ES-I3 (cell line): ENCODE measurements at regions not wholly inside any gene's neighbourhood (a gene's known extent, or its start where the extent isn't known, plus 50 kb on each side); places are given as distances from the start of the nearest gene placed in this dataset.
"Not testable (repeated sequence)": the region's sequence is repeated elsewhere in the genome, so short reads cannot be mapped to it uniquely, and the experiment has no call there.

ENCODE experiments used
- H3K36me3 ChIP-seq: 2 replicates; pipeline ENCODE4 v1.6.1; 2013; ENCODE audit warnings: mild to moderate bottlenecking, low read length, control low read depth, moderate library complexity; ENCODE audit not compliant: insufficient read depth
- H3K4me1 ChIP-seq: 2 replicates; pipeline ENCODE4 v1.6.1; 2013; ENCODE audit warnings: mild to moderate bottlenecking, control low read depth, low read length; ENCODE audit not compliant: insufficient read depth
- H3K9ac ChIP-seq: 2 replicates; pipeline ENCODE4 v1.6.1; 2013; ENCODE audit warnings: low read depth, mild to moderate bottlenecking, low read length, moderate library complexity
- H3K9me3 ChIP-seq: 2 replicates; pipeline ENCODE4 v1.6.1; 2013; ENCODE audit warnings: mild to moderate bottlenecking, low read length, moderate library complexity; ENCODE audit not compliant: control insufficient read depth, insufficient read depth

- Histone ChIP-seq H3K4me1 (no peaks in the 10 kb centered on the region), H3K9me3 (no peaks in the 10 kb centered on the region), H3K9ac (no peak overlapping the region), H3K36me3 (no peaks in the 10 kb centered on the region)
Observed at GRCh38 chr16:35197656-35198055, 1738.2 kb downstream of the TP53TG3F start.

GRCh38 chr16:35198223-35199199 lies 1739.1 kb downstream of the TP53TG3F start:
- Histone ChIP-seq H3K9me3 (no peaks in the 10 kb centered on the region), H3K36me3 (no peaks in the 10 kb centered on the region), H3K4me1 (no peaks in the 10 kb centered on the region), H3K9ac (no peak overlapping the region)

- no peak overlapping the region for H3K9ac ChIP-seq
- H3K36me3 ChIP-seq, result no peaks in the 10 kb centered on the region
- H3K9me3 ChIP-seq, result no peaks in the 10 kb centered on the region
- no peaks in the 10 kb centered on the region for H3K4me1 ChIP-seq
Observed at GRCh38 chr16:35200662-35201061, 1741.2 kb downstream of the TP53TG3F start.

GRCh38 chr16:35201151-35201550 lies 1741.7 kb downstream of the TP53TG3F start:
- Histone ChIP-seq H3K36me3 (no peaks in the 10 kb centered on the region), H3K9me3 (no peaks in the 10 kb centered on the region), H3K9ac (no peak overlapping the region), H3K4me1 (no peaks in the 10 kb centered on the region)

GRCh38 chr16:35203636-35204035 lies 1744.2 kb downstream of the TP53TG3F start:
- Histone ChIP-seq H3K9ac (no peak overlapping the region), H3K4me1 (no peaks in the 10 kb centered on the region), H3K9me3 (no peaks in the 10 kb centered on the region), H3K36me3 (no peaks in the 10 kb centered on the region)

GRCh38 chr16:35207059-35207999 lies 1747.9 kb downstream of the TP53TG3F start:
- no peaks in the 10 kb centered on the region for H3K9me3 ChIP-seq
- H3K9ac ChIP-seq, result peak overlapping the region; percentile 42; the same call in 1 of the 2 replicates
- no peaks in the 10 kb centered on the region for H3K36me3 ChIP-seq
- no peaks in the 10 kb centered on the region; the same call in 1 of the 2 replicates for H3K4me1 ChIP-seq

- Histone ChIP-seq H3K9me3 (no peaks in the 10 kb centered on the region), H3K36me3 (no peaks in the 10 kb centered on the region), H3K4me1 (no peaks in the 10 kb centered on the region; the same call in 1 of the 2 replicates), H3K9ac (peak overlapping the region; percentile 42; the same call in 1 of the 2 replicates)
Observed at GRCh38 chr16:35208001-35208935, 1748.9 kb downstream of the TP53TG3F start.

- H3K9me3 ChIP-seq, result no peaks in the 10 kb centered on the region
- H3K36me3 ChIP-seq, result no peaks in the 10 kb centered on the region
- no peaks in the 10 kb centered on the region; the same call in 1 of the 2 replicates for H3K4me1 ChIP-seq
- H3K9ac ChIP-seq, result no peak overlapping the region
Observed at GRCh38 chr16:35210681-35211433, 1751.4 kb downstream of the TP53TG3F start.

- Histone ChIP-seq H3K9ac (no peak overlapping the region), H3K36me3 (no peaks in the 10 kb centered on the region), H3K4me1 (no peaks in the 10 kb centered on the region; the same call in 1 of the 2 replicates), H3K9me3 (no peaks in the 10 kb centered on the region)
Observed at GRCh38 chr16:35214840-35215239, 1755.4 kb downstream of the TP53TG3F start.

GRCh38 chr16:35215287-35215686 lies 1755.9 kb downstream of the TP53TG3F start:
- no peaks in the 10 kb centered on the region for H3K36me3 ChIP-seq
- H3K9ac ChIP-seq, result no peak overlapping the region
- no peaks in the 10 kb centered on the region; the same call in 1 of the 2 replicates for H3K4me1 ChIP-seq
- H3K9me3 ChIP-seq, result no peaks in the 10 kb centered on the region

- not testable (repeated sequence) for H3K4me1 ChIP-seq, H3K9ac ChIP-seq, H3K9me3 ChIP-seq, H3K36me3 ChIP-seq
Observed at GRCh38 chr16:35216261-35216660, 1756.8 kb downstream of the TP53TG3F start.

- Histone ChIP-seq H3K9ac (no peak overlapping the region), H3K9me3 (no peaks in the 10 kb centered on the region), H3K36me3 (no peaks in the 10 kb centered on the region), H3K4me1 (no peaks in the 10 kb centered on the region)
Observed at GRCh38 chr16:35221482-35222185, 1762.2 kb downstream of the TP53TG3F start.
